Activated CD4-positive, alpha-beta T cell treated with anti-CD3 and anti-CD28 coated beads for 4 hours (primary cell): ENCODE measurements at regions not wholly inside any gene's neighbourhood (a gene's known extent, or its start where the extent isn't known, plus 50 kb on each side); places are given as distances from the start of the nearest gene placed in this dataset.

Experiments
- DNase-seq, 2 donors: peaks; one replicate each; pipeline ENCODE4 v3.0.0-alpha.2; 2020

DNA sequence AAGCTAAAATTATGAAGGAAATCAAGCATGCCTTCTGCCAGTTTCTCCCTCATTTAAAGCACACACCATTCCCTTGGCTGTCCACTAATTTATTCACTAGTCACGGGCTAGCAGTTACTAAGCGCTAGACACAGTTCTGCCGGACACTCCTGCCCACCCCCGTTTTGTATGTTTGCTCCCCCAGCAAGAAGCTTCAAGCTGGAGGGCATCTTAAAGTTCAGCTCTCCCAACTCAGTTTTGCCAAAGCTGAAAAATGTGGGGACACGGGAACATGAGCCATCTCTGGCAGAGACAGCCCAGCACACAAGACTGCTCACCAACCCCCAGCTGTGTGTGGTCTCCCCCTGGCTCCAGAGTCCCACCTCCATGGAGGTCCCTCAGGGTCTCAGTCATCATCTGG lies 263.6 kb downstream of the BRD1 start:
- DNase-seq: no peak

DNA sequence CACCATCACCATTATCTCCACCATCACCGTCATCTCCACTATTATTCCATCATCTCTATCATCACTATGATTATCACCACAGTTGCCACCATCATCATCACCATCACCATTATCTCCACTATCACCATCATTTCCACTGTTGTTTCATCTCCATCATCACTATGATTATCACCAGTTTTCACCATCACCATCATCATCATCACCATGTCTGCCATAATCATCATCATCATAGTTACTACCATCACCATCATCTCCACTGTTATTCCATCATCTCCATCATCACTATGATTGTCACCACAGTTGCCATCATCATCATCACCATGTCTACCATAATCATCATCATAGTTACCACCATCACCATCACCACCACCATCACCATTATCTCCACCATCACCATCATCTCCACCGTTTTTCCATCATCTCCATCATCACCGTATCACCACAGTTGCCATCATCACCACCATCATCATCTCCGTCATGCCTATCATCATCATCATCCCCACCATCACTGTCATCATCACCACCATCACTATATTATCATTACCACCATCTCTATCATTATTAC lies 264.9 kb downstream of the BRD1 start:
- DNase-seq: no peak

- no peak for DNase-seq
Observed at GRCh38 chr22:49561976-49562375, 265.7 kb downstream of the BRD1 start.

- no peak for DNase-seq
Observed at GRCh38 chr22:49561338-49561737, 266.3 kb downstream of the BRD1 start.

DNA sequence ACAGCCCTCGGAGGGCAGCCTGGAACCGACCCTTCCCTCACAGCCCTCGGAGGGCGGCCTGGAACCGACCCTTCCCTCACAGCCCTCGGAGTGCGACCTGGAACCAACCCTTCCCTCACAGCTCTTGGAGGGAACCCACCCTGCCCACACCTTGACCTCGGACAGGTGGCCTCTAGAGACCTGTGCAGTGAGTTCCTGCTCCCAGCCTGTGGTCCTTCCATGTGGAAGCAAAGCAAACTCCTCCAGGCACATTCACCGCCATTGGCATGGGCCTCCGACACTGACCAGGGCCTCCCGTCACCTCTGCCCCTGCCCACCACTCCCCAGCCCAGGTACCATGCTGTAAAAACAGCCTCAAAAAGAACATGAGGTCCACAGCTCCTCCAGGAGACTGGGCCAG lies 272.1 kb downstream of the BRD1 start:
- no peak for DNase-seq

GRCh38 chr22:49554741-49555140 lies 272.9 kb downstream of the BRD1 start:
- DNase-seq: no peak

GRCh38 chr22:49554296-49554625 lies 273.4 kb downstream of the BRD1 start:
- DNase-seq: no peak

DNA sequence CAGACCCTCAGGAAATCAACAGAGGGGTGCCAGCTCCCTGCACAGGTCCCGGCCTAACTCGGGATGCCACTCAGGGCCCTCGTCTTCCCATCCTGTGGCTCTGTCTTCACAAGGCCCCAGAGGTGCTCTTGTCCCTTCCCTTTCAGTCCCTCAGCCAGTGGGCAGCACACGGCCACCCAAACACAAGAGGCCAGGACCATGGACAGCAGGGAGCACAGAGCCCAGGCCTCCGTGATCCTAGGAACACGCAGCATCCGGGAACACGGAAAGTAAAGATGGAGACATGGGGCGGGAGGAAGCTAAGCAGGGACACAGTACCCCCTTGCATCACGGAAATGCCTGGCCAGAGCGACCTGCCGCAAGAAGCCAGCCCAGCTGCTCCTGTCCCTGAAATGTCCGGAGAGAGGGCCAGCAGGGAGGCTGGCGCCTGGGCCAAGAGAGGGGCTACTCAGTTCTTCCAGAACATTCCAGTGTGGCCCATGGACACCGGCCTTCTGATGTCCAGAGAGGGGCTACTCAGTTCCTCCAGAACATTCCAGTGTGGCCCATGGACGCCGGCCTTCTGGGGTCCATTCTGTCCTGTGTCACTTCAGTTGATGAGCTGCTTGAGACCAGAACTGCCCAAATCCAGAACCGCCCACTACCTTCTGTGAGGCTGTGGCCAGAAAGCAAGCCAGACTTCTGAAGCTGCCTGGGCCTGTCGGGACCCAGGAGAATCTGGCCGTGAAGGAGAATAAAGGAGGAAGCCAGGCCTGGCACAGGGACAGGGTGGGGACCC lies 274.0 kb downstream of the BRD1 start:
- DNase-seq: no peak

DNA sequence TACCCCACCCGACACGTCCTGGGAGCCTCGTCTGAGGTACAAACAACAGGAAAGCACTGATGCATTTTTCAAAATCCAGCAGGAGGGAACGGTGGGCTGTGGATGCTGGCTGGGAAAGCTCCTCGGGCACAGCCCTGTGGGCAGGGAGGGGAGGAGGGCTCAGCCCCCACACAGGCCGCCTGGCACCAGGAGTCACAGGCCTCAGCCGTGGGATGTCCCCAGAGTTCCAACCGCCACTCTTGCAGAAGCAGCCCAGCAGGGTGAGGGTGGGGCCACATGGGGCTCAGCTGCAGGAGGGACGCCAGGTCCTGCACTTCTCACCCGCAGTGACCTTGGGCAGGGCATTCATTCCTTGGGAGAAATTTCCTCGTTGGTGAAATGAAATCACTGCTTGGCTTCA lies 274.6 kb downstream of the BRD1 start:
- DNase-seq: no peak

DNA sequence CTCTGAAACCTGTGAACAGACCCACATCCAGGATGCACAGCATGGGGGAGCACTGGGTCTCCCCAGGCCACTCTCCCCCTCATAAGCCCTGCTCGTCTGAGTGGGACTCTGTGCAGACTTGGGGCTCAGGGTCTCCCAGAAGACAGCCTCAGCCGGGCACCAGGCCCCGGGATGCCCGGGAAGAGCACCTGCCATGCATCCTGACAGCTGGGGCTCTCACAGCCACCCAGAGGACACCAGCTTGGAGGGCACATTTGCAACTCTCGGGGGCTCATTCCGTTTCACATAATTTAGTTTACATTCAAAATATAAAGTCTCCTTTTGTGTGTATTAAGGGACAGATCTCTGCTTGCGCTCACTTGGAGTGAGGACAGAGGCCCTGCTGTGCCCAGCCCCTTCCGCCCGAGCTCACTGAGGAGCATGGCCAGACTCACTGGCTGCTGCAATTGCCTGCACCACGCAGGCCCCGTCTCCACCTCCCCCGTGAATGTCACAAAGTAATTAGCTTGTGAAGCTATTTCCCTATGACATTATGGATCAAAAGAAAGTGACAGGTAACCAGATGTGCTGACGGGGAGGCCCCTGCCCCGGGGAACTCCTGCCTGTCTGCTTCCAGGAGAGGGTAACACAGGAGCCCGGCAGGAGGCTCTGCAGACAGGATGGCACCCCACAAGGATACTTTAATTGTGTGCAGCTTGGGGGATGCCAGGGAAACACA lies 275.6 kb downstream of the BRD1 start:
- DNase-seq: no peak

DNA sequence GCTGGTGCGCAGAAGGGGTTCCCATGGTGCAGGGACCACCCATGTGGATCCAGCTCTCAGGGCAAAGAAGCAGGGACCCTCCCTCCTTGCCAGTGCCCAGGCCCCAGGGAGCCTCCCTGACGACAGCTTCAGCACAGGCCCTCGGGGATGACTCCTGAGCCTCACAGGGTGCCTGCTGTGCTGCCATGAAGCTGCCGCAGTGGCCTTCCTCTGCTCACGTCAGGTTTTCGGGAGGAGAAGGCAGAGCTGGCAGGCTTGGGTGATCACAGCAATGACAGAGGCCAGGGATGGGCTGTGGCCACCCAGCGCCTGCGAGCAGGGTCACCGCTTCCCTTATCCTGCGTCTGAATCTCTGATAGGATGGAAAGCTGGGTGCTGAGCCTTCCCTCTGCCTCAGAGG lies 276.2 kb downstream of the BRD1 start:
- DNase-seq: no peak

- DNase-seq: no peak
Observed at GRCh38 chr22:49550766-49551362, 276.8 kb downstream of the BRD1 start.

DNA sequence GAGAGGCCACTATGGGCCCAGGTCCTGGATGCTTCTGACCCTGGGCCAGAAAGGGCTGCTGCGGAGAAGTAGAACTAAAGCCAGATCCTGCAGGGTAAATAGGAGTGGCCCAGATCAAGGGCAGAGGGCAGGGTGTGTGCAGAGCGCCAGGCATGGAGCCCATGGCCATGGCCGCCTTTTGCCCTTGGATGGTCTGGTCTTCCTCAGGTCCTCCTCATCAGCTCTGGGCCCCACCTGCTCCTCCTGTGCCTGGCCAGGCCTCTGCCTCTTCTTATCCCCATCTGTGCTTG lies 277.6 kb downstream of the BRD1 start:
- DNase-seq: no peak

- DNase-seq: no peak
Observed at GRCh38 chr22:49549256-49550140, 278.2 kb downstream of the BRD1 start.

- DNase-seq: no peak
Observed at GRCh38 chr22:49548356-49549202, 279.1 kb downstream of the BRD1 start.

GRCh38 chr22:49547751-49548239 lies 279.9 kb downstream of the BRD1 start:
- DNase-seq: no peak

DNA sequence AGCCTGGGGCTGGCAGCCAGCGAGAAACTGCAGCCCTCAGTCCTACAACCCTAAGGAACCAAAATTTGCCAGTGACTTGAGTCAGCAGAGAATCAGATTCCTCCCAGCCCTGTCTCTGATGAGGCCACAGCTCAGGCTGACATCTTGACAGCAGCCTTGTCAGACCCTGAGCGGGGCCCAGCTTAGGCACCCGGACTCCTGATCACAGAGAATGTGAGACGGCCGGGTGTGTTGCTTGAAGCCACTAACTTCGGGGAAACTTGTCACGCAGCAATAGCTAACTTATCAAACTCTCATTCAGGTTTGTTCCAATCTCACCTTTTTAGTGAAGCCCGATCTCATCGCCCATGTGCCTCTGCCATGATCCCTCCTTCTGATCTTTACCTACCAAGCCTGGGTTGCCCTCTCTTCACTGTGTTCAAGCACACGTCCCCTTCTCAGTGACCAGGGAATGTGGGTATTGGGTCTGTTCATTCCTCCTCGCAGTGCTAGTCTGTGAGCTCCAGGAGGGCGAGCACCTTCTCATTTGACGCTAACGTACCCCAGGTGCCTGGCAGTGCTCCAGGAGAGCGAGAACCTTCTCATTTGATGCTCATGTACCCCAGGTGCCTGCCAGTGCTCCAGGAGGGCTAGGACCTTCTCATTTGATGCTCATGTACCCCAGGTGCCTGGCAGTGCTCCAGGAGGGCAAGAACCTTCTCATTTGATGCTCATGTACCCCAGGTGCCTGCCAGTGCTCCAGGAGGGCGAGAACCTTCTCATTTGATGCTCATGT lies 280.7 kb downstream of the BRD1 start:
- no peak for DNase-seq

DNA sequence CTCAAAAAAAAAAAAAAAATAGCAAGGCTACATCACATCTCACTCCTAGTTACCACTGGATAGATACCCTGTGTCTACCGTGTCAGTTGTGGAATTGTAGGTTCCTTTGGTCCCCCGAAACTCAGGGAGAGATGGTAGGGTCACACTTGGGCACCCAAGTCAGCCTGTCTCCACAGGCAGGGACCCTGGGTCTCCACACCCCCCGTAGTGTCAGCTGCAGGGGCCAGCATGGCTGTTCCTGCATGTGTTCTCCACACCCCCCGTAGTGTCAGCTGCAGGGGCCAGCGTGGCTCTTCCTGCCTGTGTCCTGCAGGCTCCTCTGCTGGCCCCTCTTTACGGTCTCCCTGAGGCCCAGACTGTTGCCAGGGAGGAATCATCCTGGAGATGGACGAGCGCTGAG lies 282.1 kb downstream of the BRD1 start:
- DNase-seq: no peak

- DNase-seq: no peak
Observed at GRCh38 chr22:49544286-49544685, 283.4 kb downstream of the BRD1 start.

DNA sequence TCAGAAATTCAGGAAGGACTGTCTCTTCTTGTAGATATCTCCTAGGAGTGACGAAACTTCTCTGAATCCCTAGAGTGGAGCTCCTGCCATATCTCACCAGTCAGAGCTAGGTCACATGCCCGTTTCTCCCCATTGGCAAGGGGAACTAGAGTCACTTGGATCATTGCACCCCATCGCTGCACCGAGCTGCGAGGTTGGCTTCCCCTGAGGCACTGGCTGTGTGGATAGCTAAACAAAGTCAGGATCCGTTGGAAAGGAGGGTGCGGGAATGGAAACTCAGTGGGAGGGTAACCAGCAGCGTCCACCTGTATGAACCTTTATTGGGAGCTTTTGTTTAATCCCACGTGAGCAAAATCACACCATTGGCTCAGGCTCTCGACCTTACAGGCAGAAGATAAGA lies 283.8 kb downstream of the BRD1 start:
- DNase-seq: no peak

DNA sequence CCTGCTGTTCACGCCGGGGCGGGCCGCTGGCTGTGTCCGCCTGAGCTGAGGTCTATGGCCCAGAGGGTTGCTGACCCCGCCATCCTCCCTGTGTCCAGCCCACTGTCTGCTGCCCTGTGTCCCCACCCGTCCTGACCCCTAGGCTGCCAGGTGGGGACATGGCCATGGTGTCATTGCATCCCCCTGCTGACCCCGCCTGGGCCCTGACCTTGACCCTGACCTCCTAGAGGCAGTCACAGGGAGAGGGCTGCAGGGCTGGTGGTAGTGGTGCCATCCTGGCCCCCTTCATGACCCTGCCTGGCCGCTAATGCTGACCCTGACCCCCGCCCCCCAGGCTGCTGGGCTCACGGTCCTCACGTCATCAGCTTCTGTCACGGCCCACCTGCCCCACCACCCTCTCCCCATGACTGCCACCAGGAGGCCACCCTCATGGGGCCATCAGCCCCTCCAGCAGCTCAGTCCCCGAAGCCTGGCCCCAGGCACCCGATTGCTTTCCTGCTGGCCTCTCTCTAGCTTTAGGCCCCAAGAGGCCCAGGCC lies 285.9 kb downstream of the BRD1 start:
- no peak for DNase-seq
